B cell (primary cell): ENCODE measurements at regions not wholly inside any gene's neighbourhood (a gene's known extent, or its start where the extent isn't known, plus 50 kb on each side); places are given as distances from the start of the nearest gene placed in this dataset.

Experiments
- ATAC-seq: fragments of 200-7000 bp; cut with Tn5 transposase; one replicate; pipeline ENCODE4 v1.10.0; 2021; ENCODE audit warnings: low read depth, mild to moderate bottlenecking, moderate number of reproducible peaks, moderate library complexity
- CTCF ChIA-PET: fragments of 350-600 bp; sonication (Branson Sonifier 250); formaldehyde crosslinking; loops from one replicate; lab custom pipeline; 2021; ENCODE audit warnings: antibody characterized with exemption, inconsistent platforms; lab: Charles Lee
- POLR2A ChIA-PET: fragments of 350-600 bp; sonication (Branson Sonifier 250); formaldehyde crosslinking; loops from one replicate; lab custom pipeline; 2021; ENCODE audit warnings: antibody characterized with exemption; lab: Charles Lee
- DNase-seq: peaks from one replicate; pipeline ENCODE4 v3.0.0; 2013
- H2AFZ ChIP-seq: 2 replicates; pipeline ENCODE4 v1.6.1; 2012; ENCODE audit warnings: mild to moderate bottlenecking, low read depth, low read length; ENCODE audit not compliant: insufficient read depth, poor library complexity, severe bottlenecking
- H3K27ac ChIP-seq, 2 donors: 1 replicate in 1 of 2; 2 replicates in 1 of 2; pipeline ENCODE4 v1.5.1; 2012 to 2013; ENCODE audit warnings: low read length in 2 of 2, mild to moderate bottlenecking in 2 of 2, moderate library complexity in 1 of 2
- H3K27me3 ChIP-seq, 4 experiments: fragments of 200-600 bp in 1 of 4; sonication (generic) in 1 of 4; replicated peaks in 1 of 4; 1 replicate in 2 of 4; 2 replicates in 2 of 4; pipeline versions ENCODE4 v1.6.1 to v1.7.0; 2013 to 2016; ENCODE audit warnings: low read length in 3 of 4, mild to moderate bottlenecking in 2 of 4, mixed read lengths in 1 of 4, moderate library complexity in 1 of 4; ENCODE audit not compliant: insufficient read depth in 4 of 4, control insufficient read depth in 3 of 4; ENCODE audit errors: control extremely low read depth in 1 of 4
- H3K36me3 ChIP-seq, 2 experiments: replicated peaks in 1 of 2; 1 replicate in 1 of 2; 2 replicates in 1 of 2; pipeline versions ENCODE4 v1.6.1 to v1.7.1; 2013; ENCODE audit warnings: low read length in 1 of 2; ENCODE audit not compliant: insufficient read depth in 2 of 2, control insufficient read depth in 1 of 2; ENCODE audit errors: control extremely low read depth in 1 of 2, extremely low read depth in 1 of 2
- H3K4me1 ChIP-seq, 2 donors: fragments of 200-600 bp in 1 of 2; sonication (generic) in 1 of 2; 1 replicate in 1 of 2; 2 replicates in 1 of 2; pipeline versions ENCODE4 v1.5.1 to v1.6.1; 2013 to 2017; ENCODE audit warnings: low read length in 2 of 2; ENCODE audit not compliant: control insufficient read depth in 2 of 2, insufficient read depth in 2 of 2
- H3K4me2 ChIP-seq: replicated peaks from 2 replicates; pipeline ENCODE3; 2012; ENCODE audit warnings: mild to moderate bottlenecking, low read depth, low read length; ENCODE audit not compliant: poor library complexity, severe bottlenecking
- H3K4me3 ChIP-seq, 5 experiments: fragments of 200-600 bp in 1 of 5; sonication (generic) in 1 of 5; 1 replicate in 3 of 5; 2 replicates in 2 of 5; pipeline versions ENCODE4 v1.5.1 to v1.7.0; 2011 to 2016; ENCODE audit warnings: low read length in 4 of 5, mild to moderate bottlenecking in 4 of 5, low read depth in 2 of 5, control low read depth in 1 of 5, moderate library complexity in 1 of 5; ENCODE audit not compliant: insufficient read depth in 1 of 5; ENCODE audit errors: control extremely low read depth in 1 of 5, extremely low read depth in 1 of 5
- H3K79me2 ChIP-seq: fragments of 200-600 bp; sonication (generic); one replicate; pipeline ENCODE4 v1.6.0; 2016; ENCODE audit warnings: low read length; ENCODE audit not compliant: control insufficient read depth, insufficient read depth
- H3K9ac ChIP-seq: fragments of 200-600 bp; sonication (generic); 2 replicates; pipeline ENCODE4 v1.6.1; 2017; ENCODE audit warnings: mild to moderate bottlenecking, low read length, moderate library complexity
- H3K9me3 ChIP-seq, 3 donors: one replicate each; pipeline versions ENCODE4 v1.6.1 to v1.7.1; 2013; ENCODE audit warnings: low read length in 2 of 3; ENCODE audit not compliant: control insufficient read depth in 2 of 3, insufficient read depth in 1 of 3; ENCODE audit errors: control extremely low read depth in 1 of 3
- H4K20me1 ChIP-seq: 2 replicates; pipeline ENCODE4 v1.6.0; 2012; ENCODE audit warnings: mild to moderate bottlenecking, low read length; ENCODE audit not compliant: insufficient read depth, control insufficient read depth, poor library complexity, severe bottlenecking
- H3K27ac Mint-ChIP-seq: one replicate; pipeline ENCODE4 v1.8.0; 2021; ENCODE audit warnings: mixed read lengths
- H3K27me3 Mint-ChIP-seq: one replicate; pipeline ENCODE4 v1.8.0; 2021; ENCODE audit warnings: mixed read lengths
- H3K4me1 Mint-ChIP-seq: one replicate; pipeline ENCODE4 v1.8.0; 2021; ENCODE audit warnings: mixed read lengths
- H3K4me3 Mint-ChIP-seq: one replicate; pipeline ENCODE4 v1.8.0; 2021; ENCODE audit warnings: mixed read lengths
- H3K9me3 Mint-ChIP-seq: one replicate; pipeline ENCODE4 v1.8.0; 2022; ENCODE audit warnings: mixed read lengths; ENCODE audit not compliant: insufficient read depth
- CTCF ChIP-seq: fragments of 200-600 bp; IDR thresholded peaks from one replicate; pipeline ENCODE4 v1.8.0; 2022; ENCODE audit warnings: antibody characterized with exemption, mild to moderate bottlenecking
- EZH2 ChIP-seq: IDR thresholded peaks from 2 replicates; pipeline ENCODE4 v1.6.1; 2012; ENCODE audit warnings: borderline replicate concordance, low read depth, mild to moderate bottlenecking, moderate library complexity, low read length; ENCODE audit not compliant: insufficient read depth, poor library complexity, severe bottlenecking
- WGBS: methylation state at CpG from one replicate; pipeline ENCODE4 v1.1.5; 2013; ENCODE audit warnings: missing lambda C conversion rate; ENCODE audit not compliant: insufficient coverage; 5-methylcytosine and 5-hydroxymethylcytosine counted together
- intact Hi-C: fragments of 100-400 bp; cut with micrococcal nuclease; formaldehyde crosslinking; loops from one replicate; pipeline ENCODE4 v1.10.0; 2022

- H3K4me3 ChIP-seq: no peak overlapping the region
- POLR2A ChIA-PET: no interaction called here
- no peaks in the 10 kb centered on the region for H4K20me1 ChIP-seq
- WGBS: 96% methylated on average over 7 of the region's 7 CpGs
- no peak overlapping the region for H3K4me2 ChIP-seq
- H3K79me2 ChIP-seq: no peaks in the 10 kb centered on the region
- no peaks in the 10 kb centered on the region for H3K9me3 ChIP-seq
- H3K4me1 Mint-ChIP-seq: no peaks in the 10 kb centered on the region
- DNase-seq (no peak), ATAC-seq (no peak)
- TF ChIP-seq EZH2 (no peak), CTCF (no peak)
- H3K27me3 ChIP-seq: no peaks in the 10 kb centered on the region
- no peaks in the 10 kb centered on the region for H3K27me3 Mint-ChIP-seq
- no peak overlapping the region for H2AFZ ChIP-seq
- H3K36me3 ChIP-seq: no peaks in the 10 kb centered on the region
- CTCF ChIA-PET: no interaction called here
- no peak overlapping the region for H3K9ac ChIP-seq
- H3K9me3 Mint-ChIP-seq: no peaks in the 10 kb centered on the region
- no peak overlapping the region for H3K27ac Mint-ChIP-seq
- no peak overlapping the region for H3K4me3 Mint-ChIP-seq
- intact Hi-C loops: no loop called here
- no peaks in the 10 kb centered on the region for H3K4me1 ChIP-seq
- no peak overlapping the region for H3K27ac ChIP-seq
These were observed 267.8 kb downstream of the SHOX2 start for GRCh38 chr3:157838457-157838856.

- DNase-seq (no peak), ATAC-seq (no peak)
- Histone ChIP-seq H3K27me3 (no peaks in the 10 kb centered on the region), H2AFZ (no peak overlapping the region), H3K9me3 (no peaks in the 10 kb centered on the region), H3K4me3 (no peak overlapping the region), H3K79me2 (no peaks in the 10 kb centered on the region), H4K20me1 (no peaks in the 10 kb centered on the region), H3K4me2 (no peak overlapping the region), H3K36me3 (no peaks in the 10 kb centered on the region), H3K9ac (no peak overlapping the region), H3K4me1 (no peaks in the 10 kb centered on the region), H3K27ac (no peak overlapping the region)
- ChIA-PET CTCF (no interaction called here), POLR2A (no interaction called here)
- Mint-ChIP-seq H3K9me3 (no peaks in the 10 kb centered on the region), H3K27me3 (no peaks in the 10 kb centered on the region), H3K27ac (no peak overlapping the region), H3K4me3 (no peak overlapping the region), H3K4me1 (no peaks in the 10 kb centered on the region)
- WGBS: no CpG with 5 or more reads among the region's 1 CpG
- intact Hi-C loops: no loop called here
- TF ChIP-seq CTCF (no peak), EZH2 (no peak)
These were observed 268.9 kb downstream of the SHOX2 start for GRCh38 chr3:157837336-157837735.
